ENCODE measurements at regions not wholly inside any gene's neighbourhood (a gene's known extent, or its start where the extent isn't known, plus 50 kb on each side); places are given as distances from the start of the nearest gene placed in this dataset.

- no peaks in the 10 kb centered on the region for H3K36me3 ChIP-seq (ENCODE audit: control insufficient read depth, insufficient read depth, low read length)
- 84 to 88% methylated on average over 9 of the region's 9 CpGs for WGBS, 2 experiments
- no peaks in the 10 kb centered on the region for H3K27me3 ChIP-seq (ENCODE audit: control insufficient read depth, insufficient read depth, low read length, poor library complexity, severe bottlenecking)
- H3K27ac ChIP-seq (ENCODE audit: insufficient read depth, low read depth, low read length, poor library complexity, severe bottlenecking) = no peak overlapping the region
- no peaks in the 10 kb centered on the region for H3K9me3 ChIP-seq (ENCODE audit: control insufficient read depth, low read length)
- no peaks in the 10 kb centered on the region for H3K4me1 ChIP-seq (ENCODE audit: control insufficient read depth, insufficient read depth, low read length)
- H3K4me3 ChIP-seq (ENCODE audit: insufficient read depth, low read depth, low read length) = no peak overlapping the region
Observed at GRCh38 chr5:167944121-167944852, 347.2 kb upstream of the WWC1 start.

GRCh38 chr5:167945542-167946384 is 345.7 kb upstream of the WWC1 start:
- WGBS, 2 experiments = 87 to 92% methylated on average over 14 of the region's 14 CpGs
- Histone ChIP-seq H3K27ac (ENCODE audit: insufficient read depth, low read depth, low read length, poor library complexity, severe bottlenecking) (no peak overlapping the region), H3K4me3 (ENCODE audit: insufficient read depth, low read depth, low read length) (no peak overlapping the region), H3K9me3 (ENCODE audit: control insufficient read depth, low read length) (no peaks in the 10 kb centered on the region), H3K36me3 (ENCODE audit: control insufficient read depth, insufficient read depth, low read length) (no peaks in the 10 kb centered on the region), H3K27me3 (ENCODE audit: control insufficient read depth, insufficient read depth, low read length, poor library complexity, severe bottlenecking) (no peaks in the 10 kb centered on the region), H3K4me1 (ENCODE audit: control insufficient read depth, insufficient read depth, low read length) (peaks cover 8% of the 10 kb centered on the region)

GRCh38 chr5:167947306-167947705 is 344.1 kb upstream of the WWC1 start:
- H3K9me3 ChIP-seq (ENCODE audit: control insufficient read depth, low read length) = no peaks in the 10 kb centered on the region
- WGBS, 2 experiments = 95% methylated on average over 1 of the region's 1 CpG
- peaks cover 13% of the 10 kb centered on the region for H3K4me1 ChIP-seq (ENCODE audit: control insufficient read depth, insufficient read depth, low read length)
- no peak overlapping the region for H3K27ac ChIP-seq (ENCODE audit: insufficient read depth, low read depth, low read length, poor library complexity, severe bottlenecking)
- H3K27me3 ChIP-seq (ENCODE audit: control insufficient read depth, insufficient read depth, low read length, poor library complexity, severe bottlenecking) = no peaks in the 10 kb centered on the region
- no peaks in the 10 kb centered on the region for H3K36me3 ChIP-seq (ENCODE audit: control insufficient read depth, insufficient read depth, low read length)
- no peak overlapping the region for H3K4me3 ChIP-seq (ENCODE audit: insufficient read depth, low read depth, low read length)

- Histone ChIP-seq H3K27me3 (ENCODE audit: control insufficient read depth, insufficient read depth, low read length, poor library complexity, severe bottlenecking) (no peaks in the 10 kb centered on the region), H3K27ac (ENCODE audit: insufficient read depth, low read depth, low read length, poor library complexity, severe bottlenecking) (no peak overlapping the region), H3K4me1 (ENCODE audit: control insufficient read depth, insufficient read depth, low read length) (peaks cover 13% of the 10 kb centered on the region), H3K4me3 (ENCODE audit: insufficient read depth, low read depth, low read length) (no peak overlapping the region), H3K36me3 (ENCODE audit: control insufficient read depth, insufficient read depth, low read length) (no peaks in the 10 kb centered on the region), H3K9me3 (ENCODE audit: control insufficient read depth, low read length) (no peaks in the 10 kb centered on the region)
- 95 to 99% methylated on average over 3 of the region's 3 CpGs for whole genome bisulfite sequencing, 2 experiments
Observed at GRCh38 chr5:167948251-167948650, 343.2 kb upstream of the WWC1 start.

- Histone ChIP-seq H3K4me1 (ENCODE audit: control insufficient read depth, insufficient read depth, low read length) (peaks cover 13% of the 10 kb centered on the region), H3K9me3 (ENCODE audit: control insufficient read depth, low read length) (no peaks in the 10 kb centered on the region), H3K4me3 (ENCODE audit: insufficient read depth, low read depth, low read length) (no peak overlapping the region), H3K27ac (ENCODE audit: insufficient read depth, low read depth, low read length, poor library complexity, severe bottlenecking) (no peak overlapping the region), H3K27me3 (ENCODE audit: control insufficient read depth, insufficient read depth, low read length, poor library complexity, severe bottlenecking) (no peaks in the 10 kb centered on the region), H3K36me3 (ENCODE audit: control insufficient read depth, insufficient read depth, low read length) (no peaks in the 10 kb centered on the region)
- WGBS, 2 experiments = 90 to 94% methylated on average over 3 of the region's 3 CpGs
Observed at GRCh38 chr5:167949435-167949834, 342.0 kb upstream of the WWC1 start.

- Histone ChIP-seq H3K9me3 (ENCODE audit: control insufficient read depth, low read length) (no peaks in the 10 kb centered on the region), H3K27me3 (ENCODE audit: control insufficient read depth, insufficient read depth, low read length, poor library complexity, severe bottlenecking) (no peaks in the 10 kb centered on the region), H3K36me3 (ENCODE audit: control insufficient read depth, insufficient read depth, low read length) (no peaks in the 10 kb centered on the region), H3K27ac (ENCODE audit: insufficient read depth, low read depth, low read length, poor library complexity, severe bottlenecking) (no peak overlapping the region), H3K4me3 (ENCODE audit: insufficient read depth, low read depth, low read length) (no peak overlapping the region), H3K4me1 (ENCODE audit: control insufficient read depth, insufficient read depth, low read length) (peaks cover 13% of the 10 kb centered on the region)
- WGBS, 2 experiments = 83 to 91% methylated on average over 5 of the region's 5 CpGs
Observed at GRCh38 chr5:167950126-167950721, 341.2 kb upstream of the WWC1 start.

- H3K4me3 ChIP-seq (ENCODE audit: insufficient read depth, low read depth, low read length) = no peak overlapping the region
- H3K4me1 ChIP-seq (ENCODE audit: control insufficient read depth, insufficient read depth, low read length) = peaks cover 13% of the 10 kb centered on the region
- WGBS, 2 experiments = 87 to 90% methylated on average over 4 of the region's 4 CpGs
- H3K9me3 ChIP-seq (ENCODE audit: control insufficient read depth, low read length) = no peaks in the 10 kb centered on the region
- H3K36me3 ChIP-seq (ENCODE audit: control insufficient read depth, insufficient read depth, low read length) = no peaks in the 10 kb centered on the region
- no peaks in the 10 kb centered on the region for H3K27me3 ChIP-seq (ENCODE audit: control insufficient read depth, insufficient read depth, low read length, poor library complexity, severe bottlenecking)
- H3K27ac ChIP-seq (ENCODE audit: insufficient read depth, low read depth, low read length, poor library complexity, severe bottlenecking) = no peak overlapping the region
Observed at GRCh38 chr5:167951116-167951515, 340.3 kb upstream of the WWC1 start.

- no peak overlapping the region for H3K27ac ChIP-seq (ENCODE audit: insufficient read depth, low read depth, low read length, poor library complexity, severe bottlenecking)
- no peaks in the 10 kb centered on the region for H3K9me3 ChIP-seq (ENCODE audit: control insufficient read depth, low read length)
- no peaks in the 10 kb centered on the region for H3K27me3 ChIP-seq (ENCODE audit: control insufficient read depth, insufficient read depth, low read length, poor library complexity, severe bottlenecking)
- H3K36me3 ChIP-seq (ENCODE audit: control insufficient read depth, insufficient read depth, low read length) = no peaks in the 10 kb centered on the region
- H3K4me1 ChIP-seq (ENCODE audit: control insufficient read depth, insufficient read depth, low read length) = peaks cover 13% of the 10 kb centered on the region
- no peak overlapping the region for H3K4me3 ChIP-seq (ENCODE audit: insufficient read depth, low read depth, low read length)
- WGBS, 2 experiments = 83 to 84% methylated on average over 19 of the region's 19 CpGs
Observed at GRCh38 chr5:167952278-167952995, 339.0 kb upstream of the WWC1 start.

GRCh38 chr5:167953151-167953798 is 338.2 kb upstream of the WWC1 start:
- Histone ChIP-seq H3K27ac (ENCODE audit: insufficient read depth, low read depth, low read length, poor library complexity, severe bottlenecking) (peak overlapping the region; percentile 52), H3K36me3 (ENCODE audit: control insufficient read depth, insufficient read depth, low read length) (no peaks in the 10 kb centered on the region), H3K4me3 (ENCODE audit: insufficient read depth, low read depth, low read length) (no peak overlapping the region), H3K27me3 (ENCODE audit: control insufficient read depth, insufficient read depth, low read length, poor library complexity, severe bottlenecking) (no peaks in the 10 kb centered on the region), H3K4me1 (ENCODE audit: control insufficient read depth, insufficient read depth, low read length) (peaks cover 13% of the 10 kb centered on the region), H3K9me3 (ENCODE audit: control insufficient read depth, low read length) (no peaks in the 10 kb centered on the region)
- 69 to 88% methylated on average over 3 to 4 of the region's 4 CpGs for WGBS, 2 experiments

Data from ectodermal cell (in vitro differentiated cells).